NOMO-1 treated with DMSO at 0.1 percent for 48 hours (cell line): ENCODE measurements at regions not wholly inside any gene's neighbourhood (a gene's known extent, or its start where the extent isn't known, plus 50 kb on each side); places are given as distances from the start of the nearest gene placed in this dataset.

Experiments used
- DNase-seq: peaks from one replicate; lab custom pipeline; 2025; ENCODE audit not compliant: unreplicated experiment; lab: John Stamatoyannopoulos, UW

DNA sequence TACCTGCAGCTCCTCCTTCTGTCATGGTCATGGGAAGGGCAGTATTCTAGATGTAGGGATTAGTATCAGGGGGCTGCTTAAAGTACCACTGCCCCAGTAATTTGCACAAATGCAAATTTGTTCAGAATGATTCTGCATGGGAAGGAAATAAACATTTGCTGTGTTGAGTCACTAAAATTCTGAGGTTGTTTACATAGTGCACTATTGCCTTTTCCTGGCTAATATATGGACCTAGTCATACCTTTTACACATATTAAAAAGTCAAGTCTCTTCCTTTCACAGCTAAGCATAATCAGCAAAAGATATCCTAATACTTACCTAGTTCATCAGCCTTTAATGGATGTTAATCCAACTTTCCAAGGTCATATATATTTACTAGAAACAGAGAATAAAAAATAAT is 746.4 kb upstream of the NR2F2 start:
- DNase-seq: no peak

DNA sequence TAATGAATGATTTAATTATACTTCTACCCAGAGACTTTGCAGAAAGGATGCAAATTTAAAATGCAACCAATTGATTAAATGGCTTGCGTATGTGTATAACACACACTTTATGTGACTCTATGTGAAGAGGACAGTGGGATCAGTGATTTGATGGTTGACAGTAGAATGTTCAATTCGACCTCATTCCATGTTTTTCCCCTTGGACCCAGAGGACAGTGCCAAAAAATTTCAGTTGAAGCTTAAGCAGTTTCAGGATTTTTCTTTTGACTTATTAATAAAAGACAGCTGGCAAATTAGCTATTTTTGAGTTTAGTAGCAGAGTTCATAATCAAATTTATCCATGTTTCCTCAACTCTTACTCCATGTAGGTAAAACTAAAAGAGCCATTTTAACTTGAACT is 742.4 kb upstream of the NR2F2 start:
- DNase-seq: no peak

DNA sequence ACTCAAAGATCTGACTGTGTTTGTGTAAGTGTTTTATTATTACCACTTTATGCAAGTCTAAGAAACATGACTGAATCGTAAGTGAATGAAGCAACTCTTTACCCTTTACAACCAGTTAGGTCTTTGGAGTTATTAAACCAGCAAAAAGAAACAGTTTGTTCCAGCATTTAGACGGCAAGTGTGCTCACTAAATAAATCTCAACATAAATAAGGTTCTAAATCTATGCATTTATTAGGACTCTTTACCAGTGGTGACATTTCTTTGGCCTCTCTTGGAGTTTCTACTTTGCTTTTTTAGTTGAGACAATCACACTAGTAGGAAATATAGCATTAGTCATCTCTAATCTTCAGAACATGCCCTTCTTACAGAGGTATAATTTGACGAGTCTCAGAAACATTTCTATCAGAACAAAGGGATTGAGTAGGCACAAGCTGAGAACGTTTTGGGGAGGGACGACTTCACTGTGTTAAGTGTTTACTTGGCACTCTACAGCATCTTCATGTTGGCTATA is 739.9 kb upstream of the NR2F2 start:
- no peak for DNase-seq

DNA sequence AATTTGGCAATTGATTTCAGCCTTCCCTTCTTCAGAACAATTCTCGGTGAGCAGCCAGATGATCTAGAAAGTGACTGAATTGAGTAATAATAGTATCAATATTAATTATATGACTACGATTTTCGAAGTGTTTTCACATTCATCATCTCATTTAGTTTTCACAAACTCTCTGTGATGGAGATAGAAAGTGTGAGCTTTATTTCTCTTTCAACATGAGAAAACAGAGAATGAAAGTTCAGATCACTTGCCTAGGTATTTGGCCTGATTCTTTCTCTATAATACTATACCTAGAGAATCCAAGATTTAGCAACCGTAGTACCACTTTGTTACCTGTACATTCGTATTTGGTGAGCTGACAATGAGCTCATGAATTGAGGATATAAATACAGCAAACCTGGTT is 739.2 kb upstream of the NR2F2 start:
- DNase-seq: no peak

DNA sequence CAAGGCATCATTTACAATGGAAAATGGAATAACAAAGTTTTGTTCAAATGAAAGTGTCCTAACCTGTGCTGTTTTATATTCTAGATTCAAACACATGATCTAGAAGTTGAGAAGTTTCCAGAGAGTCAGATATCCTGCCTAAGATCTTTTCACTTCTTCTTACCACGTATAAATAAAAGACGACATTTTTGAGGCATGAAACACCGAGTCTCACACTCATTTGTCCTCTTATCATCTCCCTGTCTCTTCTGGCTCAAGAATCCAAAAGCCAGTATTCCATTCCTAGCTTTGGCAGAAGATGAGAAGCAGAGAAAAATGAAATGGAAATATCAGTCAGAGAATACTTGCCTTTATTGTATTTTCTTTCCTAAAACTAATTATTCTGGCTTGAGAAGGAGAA is 738.6 kb upstream of the NR2F2 start:
- no peak for DNase-seq

DNA sequence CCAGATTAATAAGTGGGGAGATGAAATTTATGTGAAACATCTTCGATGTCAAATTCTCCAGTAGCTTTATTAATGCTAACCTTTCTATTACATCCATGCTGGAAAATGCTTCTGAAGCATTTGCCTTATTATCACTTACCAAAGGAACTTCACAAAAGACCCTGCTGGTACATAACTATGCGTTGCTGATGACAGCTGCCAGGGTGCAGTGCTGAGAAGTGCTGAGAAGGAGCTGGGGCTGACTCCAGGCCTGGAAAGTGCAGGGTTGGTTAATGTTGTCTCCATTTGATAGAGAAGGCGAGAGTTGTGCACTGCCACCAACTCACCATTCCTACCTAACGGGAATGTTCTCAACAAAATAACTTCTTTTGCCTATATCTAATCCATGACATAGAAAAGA is 736.0 kb upstream of the NR2F2 start:
- no peak for DNase-seq

DNA sequence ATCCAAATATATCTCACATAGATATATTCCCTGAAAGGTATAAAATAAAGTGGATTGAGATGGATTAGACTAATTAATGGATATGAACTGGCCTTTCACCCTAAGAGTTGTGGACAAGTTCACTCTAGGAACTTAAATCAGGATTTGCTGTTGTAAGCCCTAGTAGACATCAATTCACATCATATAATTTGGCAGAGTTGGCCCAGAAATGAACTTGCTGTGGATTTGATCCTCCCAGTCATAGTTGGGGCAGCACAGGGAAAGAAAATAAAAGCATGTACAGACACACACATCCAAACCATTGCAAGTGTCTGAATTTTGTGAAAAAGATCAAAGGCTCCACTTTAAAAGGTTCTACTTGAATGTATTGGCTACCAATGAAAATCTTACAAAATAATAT is 734.7 kb upstream of the NR2F2 start:
- no peak for DNase-seq

DNA sequence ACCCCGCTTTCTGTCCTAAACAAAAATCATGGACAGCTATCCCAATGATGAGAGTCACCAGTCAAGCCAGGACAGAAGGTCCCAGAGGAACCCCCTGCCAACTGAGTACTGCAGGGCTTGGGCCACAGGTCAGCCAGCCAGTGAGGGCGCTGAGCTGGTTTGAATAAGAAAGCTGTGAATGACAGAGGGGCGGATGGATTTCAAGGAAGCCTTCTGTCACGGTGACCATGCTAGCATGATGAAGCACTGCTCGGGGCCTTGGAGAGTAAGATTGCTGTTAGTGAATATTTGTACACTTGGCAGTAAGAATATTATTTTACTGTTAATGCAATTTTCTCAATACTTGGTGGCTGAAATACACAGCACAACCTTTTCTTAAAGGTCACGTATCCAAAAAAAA is 734.0 kb upstream of the NR2F2 start:
- DNase-seq: no peak

DNA sequence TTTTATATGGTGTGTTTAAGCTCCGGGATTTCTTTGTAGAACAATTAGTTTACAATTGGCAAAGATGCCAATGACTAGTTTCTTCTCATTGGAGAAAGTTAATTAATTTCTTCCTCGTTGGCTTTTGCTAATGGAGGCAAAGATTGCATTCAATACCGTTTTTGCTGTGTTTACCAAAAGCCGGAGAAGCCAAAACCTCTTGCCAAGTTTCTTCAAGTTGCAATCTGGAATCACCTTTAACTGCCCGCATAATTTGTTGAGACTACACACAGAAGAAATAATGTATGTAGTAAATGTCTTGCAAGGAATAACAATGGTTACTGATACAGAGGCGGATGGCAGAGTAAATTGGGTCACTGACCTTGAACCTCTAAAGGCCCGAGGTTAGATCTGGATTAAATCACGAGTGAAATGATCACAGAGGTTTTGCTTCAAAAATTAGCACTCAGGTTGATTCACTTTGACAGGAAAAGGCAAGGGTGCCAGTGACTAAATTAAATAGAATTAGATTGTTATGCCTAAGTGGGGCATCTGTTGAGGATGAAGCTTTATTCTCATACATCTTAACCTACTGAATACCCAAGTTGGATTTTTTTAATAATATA is 732.1 kb upstream of the NR2F2 start:
- no peak for DNase-seq

DNA sequence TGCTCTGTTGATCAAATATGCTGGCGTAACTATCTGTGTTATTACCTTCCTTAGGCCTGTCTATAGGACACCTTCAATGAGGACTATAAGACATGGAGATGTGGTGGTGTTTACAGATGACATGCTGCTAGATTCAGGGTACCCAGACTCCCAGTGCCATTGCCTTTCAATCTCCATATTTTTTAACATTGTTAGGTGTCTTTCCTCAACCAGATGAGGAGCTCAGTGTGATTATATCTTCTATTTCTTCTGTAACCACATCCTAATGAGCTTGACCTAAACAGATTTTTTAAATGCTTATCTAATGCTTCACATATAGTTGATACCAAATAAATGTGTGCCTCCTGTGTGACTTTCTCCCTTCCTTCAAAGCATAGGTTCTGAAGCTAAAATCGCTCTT is 730.1 kb upstream of the NR2F2 start:
- no peak for DNase-seq

DNA sequence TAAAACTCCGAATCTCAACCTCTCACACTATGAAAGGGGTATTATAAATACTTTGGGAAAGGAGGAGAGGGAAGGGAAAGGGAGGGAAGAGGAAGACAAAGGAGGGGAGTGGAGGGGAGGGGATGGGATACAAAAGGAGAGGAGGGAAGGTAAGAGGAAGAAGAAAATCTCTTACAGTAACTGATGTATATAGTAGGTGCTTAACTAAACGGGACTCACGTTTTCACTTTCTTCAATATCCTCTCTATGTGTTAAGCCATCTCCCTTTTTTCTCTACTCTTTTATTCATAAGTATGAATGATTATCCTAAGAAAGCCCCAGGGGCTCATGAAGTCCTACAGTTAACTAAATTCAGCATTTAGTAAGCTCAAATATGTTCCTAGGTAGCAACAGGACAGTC is 729.6 kb upstream of the NR2F2 start:
- DNase-seq: no peak

DNA sequence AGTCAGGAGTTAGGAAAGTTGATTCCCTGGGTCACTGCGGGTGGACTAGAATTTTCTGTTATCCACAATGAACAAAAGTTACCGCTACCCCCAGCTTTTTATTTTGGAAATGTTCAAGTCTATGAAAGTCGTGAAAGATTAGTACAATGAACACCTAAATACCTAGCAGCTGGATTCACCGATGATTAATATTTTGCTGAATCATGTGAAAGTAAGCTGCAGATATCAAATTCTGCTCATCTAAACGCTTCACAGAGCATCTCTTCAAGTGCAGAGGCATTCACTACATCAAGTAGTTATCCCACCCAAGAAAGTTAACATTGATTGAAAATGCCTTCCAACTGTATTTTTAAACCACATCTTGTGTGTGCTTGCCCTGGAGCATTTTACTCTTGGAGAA is 729.0 kb upstream of the NR2F2 start:
- DNase-seq: no peak

DNA sequence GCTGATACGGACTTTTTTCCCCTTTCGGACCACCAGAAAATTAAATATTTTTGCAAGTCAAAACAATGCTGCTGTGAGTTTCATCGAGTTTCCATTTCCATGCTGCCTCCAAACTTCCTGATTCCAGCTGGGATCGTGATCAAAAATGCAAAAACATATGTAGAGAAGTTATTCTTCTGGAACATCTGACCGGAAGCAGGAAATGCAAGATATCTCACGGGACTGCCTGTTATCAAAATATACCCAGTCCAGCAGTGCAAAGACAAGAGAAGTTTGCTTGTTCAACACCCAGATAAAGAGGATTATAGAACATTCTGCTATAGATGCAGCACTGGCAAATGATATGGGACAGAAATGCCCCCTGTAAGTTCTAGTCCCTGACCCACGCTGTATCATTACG is 726.7 kb upstream of the NR2F2 start:
- no peak for DNase-seq

DNA sequence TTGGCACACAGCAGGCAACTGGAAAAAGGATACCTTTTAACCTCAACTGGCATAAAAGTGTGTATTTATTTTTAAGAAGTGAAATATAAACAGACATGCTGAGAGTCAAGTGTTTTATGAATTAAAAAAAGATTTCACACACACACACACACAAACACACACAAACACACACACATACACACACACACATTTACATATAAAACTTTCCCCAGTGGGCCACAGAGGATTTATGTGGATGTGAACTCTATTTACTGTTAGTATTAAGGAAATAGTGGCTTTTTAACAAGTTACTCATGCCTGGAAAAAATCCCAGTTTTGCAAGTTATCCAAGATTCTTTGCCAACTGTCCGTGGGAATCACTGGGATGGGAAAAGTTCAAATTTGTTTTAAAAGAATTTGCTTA is 725.9 kb upstream of the NR2F2 start:
- DNase-seq: no peak

DNA sequence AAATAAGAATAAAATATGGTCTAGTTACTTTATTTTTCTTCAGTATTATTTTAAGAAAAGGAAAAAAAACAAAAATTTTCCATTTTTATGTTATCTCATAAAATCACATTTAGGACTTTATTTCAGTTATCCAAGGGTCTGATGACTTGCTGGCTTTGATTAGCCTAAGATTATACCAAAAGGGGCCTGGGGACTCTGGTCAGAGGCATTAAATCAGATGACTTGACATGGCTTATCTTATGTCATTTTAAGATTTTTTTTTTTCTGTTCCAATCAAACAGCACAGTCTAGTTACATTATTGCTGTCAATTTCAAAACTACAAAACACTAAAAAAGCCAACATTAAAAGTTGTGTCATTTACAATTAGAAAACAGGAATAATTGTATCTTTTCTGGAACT is 725.4 kb upstream of the NR2F2 start:
- no peak for DNase-seq

DNA sequence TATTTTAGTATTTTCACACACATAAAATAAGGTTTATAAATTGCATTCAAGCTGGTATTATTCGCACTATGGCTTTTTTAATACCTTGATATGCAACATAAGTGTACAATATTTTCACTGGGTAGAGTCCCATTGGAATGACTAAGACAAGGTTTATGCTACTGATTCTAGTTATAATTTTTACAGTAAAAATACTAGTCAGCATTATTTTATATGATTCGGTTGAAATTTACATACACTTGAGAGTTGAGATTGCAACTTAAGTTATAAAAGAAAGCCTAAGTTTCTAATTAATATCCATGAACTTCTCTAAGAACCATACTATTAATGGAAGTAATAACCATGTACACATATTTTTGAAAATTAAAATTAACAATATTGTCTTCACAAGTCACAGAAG is 723.9 kb upstream of the NR2F2 start:
- no peak for DNase-seq

DNA sequence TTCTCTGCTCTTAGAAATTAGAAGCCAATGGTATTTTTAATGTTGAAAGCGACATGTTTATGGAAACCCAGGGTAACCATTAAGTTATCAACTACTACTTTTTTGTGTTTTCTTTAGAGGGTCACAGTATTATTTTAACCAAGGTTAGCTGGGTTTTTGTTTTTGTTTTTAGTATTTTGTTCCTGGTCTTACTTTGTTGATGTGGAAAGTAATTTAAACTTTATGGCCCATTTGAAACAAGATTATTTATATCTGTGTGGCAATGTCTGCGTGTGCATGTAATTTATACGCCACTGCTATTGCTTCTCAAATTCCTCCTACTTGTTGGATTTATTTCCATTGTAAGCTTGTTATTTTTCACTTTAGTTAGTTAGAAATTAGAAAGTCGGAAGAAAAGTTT is 722.1 kb upstream of the NR2F2 start:
- DNase-seq: no peak

DNA sequence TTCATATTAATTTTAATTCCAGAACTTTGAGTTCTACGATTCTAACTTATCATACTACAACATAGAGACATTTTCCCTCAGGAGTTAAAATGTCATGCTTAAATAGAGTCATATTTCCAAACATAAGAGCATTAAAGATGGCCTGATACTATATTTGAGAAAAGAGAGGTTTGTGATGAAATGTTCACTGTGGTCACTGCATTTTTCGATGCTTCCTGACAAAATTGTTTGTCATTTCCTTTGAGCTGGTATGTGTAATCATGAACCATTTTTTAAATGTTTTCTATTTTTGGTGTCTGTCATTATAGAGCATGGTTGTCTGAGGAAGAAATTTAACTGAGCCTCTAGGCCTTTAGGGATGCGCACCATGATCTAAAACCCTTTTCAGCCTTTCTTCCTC is 721.4 kb upstream of the NR2F2 start:
- DNase-seq: peak; percentile 83

DNA sequence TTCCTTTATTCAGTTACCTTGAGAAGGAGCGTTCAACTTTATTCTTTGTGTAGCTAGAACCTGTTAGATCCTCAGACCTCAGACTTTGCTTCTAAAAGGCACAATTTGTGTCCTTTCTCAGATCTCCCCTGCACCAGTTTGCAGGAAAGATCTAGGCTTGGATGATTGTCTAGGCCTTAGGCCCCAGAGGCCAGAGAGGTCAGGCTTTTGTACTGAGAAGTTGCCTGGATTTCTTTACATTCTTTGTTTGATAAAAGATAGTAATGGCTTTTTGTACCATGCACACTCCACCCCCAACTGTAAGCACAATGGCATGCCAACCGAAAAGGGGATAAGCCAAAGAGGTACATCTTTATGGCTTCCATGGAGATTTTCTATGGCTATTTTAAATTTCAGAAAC is 719.6 kb upstream of the NR2F2 start:
- DNase-seq: no peak

DNA sequence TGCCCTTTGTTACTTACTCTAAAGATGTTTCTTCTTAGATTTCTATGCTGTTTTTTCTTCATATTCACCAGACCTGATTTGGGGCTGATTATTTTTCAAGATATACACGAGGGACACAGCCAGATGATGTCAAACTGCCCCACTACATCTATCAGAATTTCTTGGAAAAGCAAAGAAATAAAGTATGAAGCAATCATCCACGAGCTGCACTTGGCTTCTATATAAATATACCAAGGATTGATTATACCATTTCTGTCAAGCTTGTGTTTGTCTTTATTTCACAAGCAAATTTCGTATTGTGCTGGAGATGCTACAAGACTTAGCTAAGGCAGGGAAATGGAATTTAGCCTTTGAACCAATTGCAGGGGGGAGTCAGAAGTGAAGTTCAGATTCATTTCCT is 715.1 kb upstream of the NR2F2 start:
- no peak for DNase-seq

DNA sequence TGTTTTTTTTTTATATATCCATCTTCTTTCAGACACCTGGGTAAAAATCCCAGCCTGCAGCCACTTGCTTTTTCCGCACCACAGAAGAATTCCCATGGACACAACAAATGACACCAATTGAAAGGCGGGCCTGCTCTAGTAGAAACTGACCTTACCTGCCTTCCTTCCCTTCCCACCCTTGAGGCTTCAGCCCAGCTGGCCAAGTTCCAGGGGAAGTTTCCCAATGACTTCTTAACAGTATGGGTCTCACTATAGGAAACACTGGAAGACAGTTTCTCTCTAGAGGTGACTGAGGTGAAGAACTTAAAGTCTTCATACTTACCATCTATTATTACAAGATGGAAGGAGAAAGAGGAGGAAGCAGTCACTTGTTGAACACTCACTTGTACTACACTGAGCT is 714.2 kb upstream of the NR2F2 start:
- DNase-seq: no peak

DNA sequence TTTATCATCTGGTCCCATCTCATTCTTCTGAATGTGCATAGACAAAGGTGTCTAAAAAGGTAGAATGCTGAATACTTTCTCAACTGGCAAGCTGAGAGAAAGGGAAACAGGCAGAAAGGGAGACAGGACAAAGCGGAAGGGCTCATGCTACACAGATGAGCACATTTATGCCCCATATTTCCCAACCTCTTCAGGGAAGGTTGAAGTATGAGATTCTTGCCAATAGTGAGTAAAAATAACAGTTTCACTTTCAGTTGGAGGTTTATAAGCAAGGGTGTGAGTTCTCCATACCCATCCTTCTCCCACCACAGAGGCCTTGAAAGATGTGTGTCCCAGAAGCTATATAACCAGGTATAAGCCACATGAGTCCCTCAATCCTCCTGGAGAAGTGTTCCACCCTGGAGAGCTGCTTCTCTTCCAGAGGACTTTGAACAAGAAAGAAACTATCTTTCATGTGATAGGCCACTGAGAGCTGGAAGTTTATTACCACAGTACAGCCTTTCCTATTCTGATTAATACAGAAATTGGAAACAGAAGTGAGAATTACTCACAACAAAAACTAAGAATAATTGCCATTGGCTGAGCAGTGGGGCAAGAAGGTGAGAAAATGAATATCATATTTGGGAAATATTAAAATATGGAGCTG is 709.4 kb upstream of the NR2F2 start:
- peak; percentile 92 for DNase-seq

DNA sequence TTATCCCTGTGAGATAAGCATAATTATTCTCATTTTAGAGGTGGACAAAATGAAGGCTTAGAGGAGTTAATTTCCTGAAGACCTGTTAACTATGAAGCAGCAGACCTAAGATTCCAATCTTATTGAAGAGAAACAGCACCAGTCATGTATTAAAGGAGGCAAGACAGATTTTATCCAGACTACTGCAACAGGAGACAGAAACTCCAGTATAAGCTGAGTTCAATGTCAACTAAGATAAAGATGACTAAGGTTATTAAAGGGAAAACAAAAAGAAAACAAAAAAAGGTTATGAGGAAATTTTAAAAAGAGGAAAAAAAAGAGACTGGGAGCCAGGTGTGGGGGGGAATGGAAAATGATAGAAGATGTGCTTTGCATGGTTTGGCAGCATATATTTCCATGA is 707.7 kb upstream of the NR2F2 start:
- no peak for DNase-seq
